ENCODE measurements at regions not wholly inside any gene's neighbourhood (a gene's known extent, or its start where the extent isn't known, plus 50 kb on each side); places are given as distances from the start of the nearest gene placed in this dataset.

- DNase-seq (ENCODE audit: low read depth): no peak
These were observed 368.8 kb downstream of the ADRA2A start for GRCh38 chr10:111445667-111446066.

GRCh38 chr10:111446966-111447365 lies 370.1 kb downstream of the ADRA2A start:
- DNase-seq (ENCODE audit: low read depth): no peak

- DNase-seq (ENCODE audit: low read depth): no peak
These were observed 375.3 kb downstream of the ADRA2A start for GRCh38 chr10:111452153-111452552.

- no peak for DNase-seq (ENCODE audit: low read depth)
These were observed 379.1 kb downstream of the ADRA2A start for GRCh38 chr10:111455776-111456426.

GRCh38 chr10:111458256-111458655 lies 381.4 kb downstream of the ADRA2A start:
- no peak for DNase-seq (ENCODE audit: low read depth)

GRCh38 chr10:111459967-111460366 lies 383.1 kb downstream of the ADRA2A start:
- DNase-seq (ENCODE audit: low read depth): no peak

- no peak for DNase-seq (ENCODE audit: low read depth)
These were observed 395.6 kb downstream of the ADRA2A start for GRCh38 chr10:111472445-111472844.

GRCh38 chr10:111473361-111473760 lies 396.5 kb downstream of the ADRA2A start:
- DNase-seq (ENCODE audit: low read depth): no peak

GRCh38 chr10:111474786-111475185 lies 398.0 kb downstream of the ADRA2A start:
- no peak for DNase-seq (ENCODE audit: low read depth)

GRCh38 chr10:111475720-111476119 lies 398.9 kb downstream of the ADRA2A start:
- DNase-seq (ENCODE audit: low read depth): no peak

- no peak for DNase-seq (ENCODE audit: low read depth)
These were observed 401.8 kb downstream of the ADRA2A start for GRCh38 chr10:111478651-111479050.

- no peak for DNase-seq (ENCODE audit: low read depth)
These were observed 403.1 kb downstream of the ADRA2A start for GRCh38 chr10:111479966-111480365.

- no peak for DNase-seq (ENCODE audit: low read depth)
These were observed 404.5 kb downstream of the ADRA2A start for GRCh38 chr10:111481261-111481826.

- no peak for DNase-seq (ENCODE audit: low read depth)
These were observed 405.0 kb downstream of the ADRA2A start for GRCh38 chr10:111481866-111482265.

- no peak for DNase-seq (ENCODE audit: low read depth)
These were observed 405.9 kb downstream of the ADRA2A start for GRCh38 chr10:111482621-111483216.

GRCh38 chr10:111485767-111486166 lies 408.9 kb downstream of the ADRA2A start:
- DNase-seq (ENCODE audit: low read depth): no peak

GRCh38 chr10:111486346-111486745 lies 409.5 kb downstream of the ADRA2A start:
- no peak for DNase-seq (ENCODE audit: low read depth)

- DNase-seq (ENCODE audit: low read depth): no peak
These were observed 411.8 kb downstream of the ADRA2A start for GRCh38 chr10:111488668-111489067.

- no peak for DNase-seq (ENCODE audit: low read depth)
These were observed 414.3 kb downstream of the ADRA2A start for GRCh38 chr10:111491154-111491553.

- no peak for DNase-seq (ENCODE audit: low read depth)
These were observed 416.3 kb downstream of the ADRA2A start for GRCh38 chr10:111493024-111493625.

GRCh38 chr10:111498560-111498959 lies 421.7 kb downstream of the ADRA2A start:
- no peak for DNase-seq (ENCODE audit: low read depth)

- no peak for DNase-seq (ENCODE audit: low read depth)
These were observed 427.5 kb downstream of the ADRA2A start for GRCh38 chr10:111504376-111504775.

Measured in amniotic epithelial cell (primary cell).